Esophagus squamous epithelium (tissue), 4 donors: ENCODE measurements at regions not wholly inside any gene's neighbourhood (a gene's known extent, or its start where the extent isn't known, plus 50 kb on each side); places are given as distances from the start of the nearest gene placed in this dataset.

Experiments
- CTCF ChIP-seq, 6 experiments: fragments of 450-650 bp in 4 of 6; fragments of 200-600 bp in 2 of 6; sonication (generic) in 2 of 6; IDR thresholded peaks; one replicate each; pipeline ENCODE4 v1.5.1; 2016 to 2019; ENCODE audit warnings: antibody characterized with exemption in 6 of 6, mild to moderate bottlenecking in 4 of 6, moderate library complexity in 4 of 6
- POLR2A ChIP-seq, 4 donors: fragments of 450-650 bp; IDR thresholded peaks; one replicate each; pipeline ENCODE4 v1.6.1; 2017; ENCODE audit warnings: antibody characterized with exemption in 4 of 4, mild to moderate bottlenecking in 4 of 4, moderate library complexity in 3 of 4

- peak in 5 of 6 experiments; percentile 8 to 46 (median 46) for TF ChIP-seq CTCF (IDR thresholded peaks at IDR 0.05)
- TF ChIP-seq POLR2A (IDR thresholded peaks at IDR 0.05) = no peak
Observed at GRCh38 chr12:47408171-47408871, 297.5 kb downstream of the RPAP3 start.
